ENCODE measurements at regions not wholly inside any gene's neighbourhood (a gene's known extent, or its start where the extent isn't known, plus 50 kb on each side); places are given as distances from the start of the nearest gene placed in this dataset.

GRCh38 chr2:2850859-2851258, 519.8 kb upstream of the MYT1L start:
- H3K4me1 Mint-ChIP-seq (ENCODE audit: low read depth): no peaks in the 10 kb centered on the region
- H3K27ac Mint-ChIP-seq: no peak overlapping the region
- DNase-seq: no peak
- POLR2A ChIA-PET: no interaction called here
- no peaks in the 10 kb centered on the region for H3K36me3 Mint-ChIP-seq
- no peaks in the 10 kb centered on the region for H3K27me3 Mint-ChIP-seq
- no peaks in the 10 kb centered on the region for H3K9me3 Mint-ChIP-seq
- H3K4me3 Mint-ChIP-seq: no peak overlapping the region
- intact Hi-C loops (cut with micrococcal nuclease): no loop called here
- CTCF ChIA-PET: no interaction called here

- ChIA-PET CTCF (no interaction called here), POLR2A (no interaction called here)
- H3K4me1 Mint-ChIP-seq (ENCODE audit: low read depth): no peaks in the 10 kb centered on the region
- H3K27me3 Mint-ChIP-seq: no peaks in the 10 kb centered on the region
- no peak overlapping the region for H3K27ac Mint-ChIP-seq
- DNase-seq: no peak
- intact Hi-C loops (cut with micrococcal nuclease): no loop called here
- no peak overlapping the region for H3K4me3 Mint-ChIP-seq
- H3K9me3 Mint-ChIP-seq: no peaks in the 10 kb centered on the region
- no peaks in the 10 kb centered on the region for H3K36me3 Mint-ChIP-seq
These were observed 519.2 kb upstream of the MYT1L start for GRCh38 chr2:2850218-2850755.

- POLR2A ChIA-PET: no interaction called here
- Mint-ChIP-seq H3K27me3 (no peaks in the 10 kb centered on the region), H3K4me1 (ENCODE audit: low read depth) (no peaks in the 10 kb centered on the region), H3K4me3 (no peak overlapping the region), H3K27ac (no peak overlapping the region), H3K36me3 (no peaks in the 10 kb centered on the region), H3K9me3 (no peaks in the 10 kb centered on the region)
- CTCF ChIA-PET: no interaction called here
- intact Hi-C loops (cut with micrococcal nuclease): no loop called here
- no peak for DNase-seq
These were observed 518.6 kb upstream of the MYT1L start for GRCh38 chr2:2849464-2850217.

GRCh38 chr2:2848621-2849333, 517.7 kb upstream of the MYT1L start:
- intact Hi-C loops (cut with micrococcal nuclease): no loop called here
- CTCF ChIA-PET: no interaction called here
- Mint-ChIP-seq H3K36me3 (no peaks in the 10 kb centered on the region), H3K4me1 (ENCODE audit: low read depth) (no peaks in the 10 kb centered on the region), H3K4me3 (no peak overlapping the region), H3K27ac (no peak overlapping the region), H3K27me3 (no peaks in the 10 kb centered on the region), H3K9me3 (no peaks in the 10 kb centered on the region)
- POLR2A ChIA-PET: no interaction called here
- DNase-seq: no peak

- no peak overlapping the region for H3K27ac Mint-ChIP-seq
- no peaks in the 10 kb centered on the region for H3K27me3 Mint-ChIP-seq
- POLR2A ChIA-PET: no interaction called here
- no peaks in the 10 kb centered on the region for H3K36me3 Mint-ChIP-seq
- no peaks in the 10 kb centered on the region for H3K4me1 Mint-ChIP-seq (ENCODE audit: low read depth)
- DNase-seq: no peak
- CTCF ChIA-PET: no interaction called here
- intact Hi-C loops (cut with micrococcal nuclease): no loop called here
- H3K4me3 Mint-ChIP-seq: no peak overlapping the region
- no peaks in the 10 kb centered on the region for H3K9me3 Mint-ChIP-seq
These were observed 517.1 kb upstream of the MYT1L start for GRCh38 chr2:2848198-2848597.

GRCh38 chr2:2847209-2847676, 516.2 kb upstream of the MYT1L start:
- intact Hi-C loops (cut with micrococcal nuclease): no loop called here
- no peak for DNase-seq
- Mint-ChIP-seq H3K4me1 (ENCODE audit: low read depth) (no peaks in the 10 kb centered on the region), H3K9me3 (no peaks in the 10 kb centered on the region), H3K27ac (no peak overlapping the region), H3K27me3 (no peaks in the 10 kb centered on the region), H3K36me3 (no peaks in the 10 kb centered on the region), H3K4me3 (no peak overlapping the region)
- ChIA-PET CTCF (no interaction called here), POLR2A (no interaction called here)

GRCh38 chr2:2846332-2847208, 515.5 kb upstream of the MYT1L start:
- H3K4me1 Mint-ChIP-seq (ENCODE audit: low read depth): no peaks in the 10 kb centered on the region
- H3K4me3 Mint-ChIP-seq: no peak overlapping the region
- ChIA-PET CTCF (no interaction called here), POLR2A (no interaction called here)
- no peaks in the 10 kb centered on the region for H3K27me3 Mint-ChIP-seq
- H3K27ac Mint-ChIP-seq: no peak overlapping the region
- H3K9me3 Mint-ChIP-seq: no peaks in the 10 kb centered on the region
- no peaks in the 10 kb centered on the region for H3K36me3 Mint-ChIP-seq
- no peak for DNase-seq
- intact Hi-C loops (cut with micrococcal nuclease): no loop called here

- Mint-ChIP-seq H3K27me3 (no peaks in the 10 kb centered on the region), H3K9me3 (no peaks in the 10 kb centered on the region), H3K27ac (no peak overlapping the region), H3K4me1 (ENCODE audit: low read depth) (no peaks in the 10 kb centered on the region), H3K36me3 (no peaks in the 10 kb centered on the region), H3K4me3 (no peak overlapping the region)
- intact Hi-C loops (cut with micrococcal nuclease): no loop called here
- no peak for DNase-seq
- POLR2A ChIA-PET: no interaction called here
- CTCF ChIA-PET: no interaction called here
These were observed 514.8 kb upstream of the MYT1L start for GRCh38 chr2:2845806-2846315.

GRCh38 chr2:2845267-2845666, 514.2 kb upstream of the MYT1L start:
- Mint-ChIP-seq H3K4me3 (no peak overlapping the region), H3K9me3 (no peaks in the 10 kb centered on the region), H3K27me3 (no peaks in the 10 kb centered on the region), H3K27ac (no peak overlapping the region), H3K36me3 (no peaks in the 10 kb centered on the region), H3K4me1 (ENCODE audit: low read depth) (no peaks in the 10 kb centered on the region)
- no peak for DNase-seq
- CTCF ChIA-PET: no interaction called here
- intact Hi-C loops (cut with micrococcal nuclease): no loop called here
- POLR2A ChIA-PET: no interaction called here

- CTCF ChIA-PET: interaction anchor here (0.8 kb wide), 1 partner anchor 11 kb away, joined by 3 read pairs; no protein-coding TSS in a partner anchor
- Mint-ChIP-seq H3K9me3 (no peaks in the 10 kb centered on the region), H3K4me1 (ENCODE audit: low read depth) (no peaks in the 10 kb centered on the region), H3K4me3 (no peak overlapping the region), H3K27me3 (no peaks in the 10 kb centered on the region), H3K36me3 (no peaks in the 10 kb centered on the region), H3K27ac (no peak overlapping the region)
- POLR2A ChIA-PET: no interaction called here
- DNase-seq: no peak
- intact Hi-C loops (cut with micrococcal nuclease): no loop called here
These were observed 513.0 kb upstream of the MYT1L start for GRCh38 chr2:2843969-2844548.

- CTCF ChIA-PET: no interaction called here
- Mint-ChIP-seq H3K36me3 (no peaks in the 10 kb centered on the region), H3K27ac (no peak overlapping the region), H3K4me3 (no peak overlapping the region), H3K27me3 (no peaks in the 10 kb centered on the region), H3K4me1 (ENCODE audit: low read depth) (no peaks in the 10 kb centered on the region), H3K9me3 (no peaks in the 10 kb centered on the region)
- intact Hi-C loops (cut with micrococcal nuclease): no loop called here
- POLR2A ChIA-PET: no interaction called here
- DNase-seq: no peak
These were observed 511.4 kb upstream of the MYT1L start for GRCh38 chr2:2842466-2842865.

GRCh38 chr2:2840681-2841300, 509.7 kb upstream of the MYT1L start:
- Mint-ChIP-seq H3K9me3 (no peaks in the 10 kb centered on the region), H3K4me3 (no peak overlapping the region)
- intact Hi-C loops (cut with micrococcal nuclease): no loop called here

More at GRCh38 chr2:2840681-2841300, 509.7 kb upstream of the MYT1L start:
- Mint-ChIP-seq H3K4me1 (ENCODE audit: low read depth) (no peaks in the 10 kb centered on the region), H3K27me3 (no peaks in the 10 kb centered on the region), H3K36me3 (no peaks in the 10 kb centered on the region), H3K27ac (no peak overlapping the region)
- ChIA-PET CTCF (no interaction called here), POLR2A (no interaction called here)
- DNase-seq: no peak

Data from activated CD4-positive, alpha-beta memory T cell treated with anti-CD3 and anti-CD28 coated beads for 36 hours (primary cell).